ENCODE measurements at regions not wholly inside any gene's neighbourhood (a gene's known extent, or its start where the extent isn't known, plus 50 kb on each side); places are given as distances from the start of the nearest gene placed in this dataset.

GRCh38 chr13:104375614-104376013 is 1309.4 kb upstream of the SLC10A2 start:
- POLR2A ChIA-PET, result no interaction called here
- H3K27ac ChIP-seq (ENCODE audit: low read depth, low read length), result no peak overlapping the region
- H3K4me1 ChIP-seq (ENCODE audit: control insufficient read depth in 2 of 2, insufficient read depth in 2 of 2, low read length in 2 of 2), result no peaks in the 10 kb centered on the region
- no peak for ATAC-seq
- H3K4me3 Mint-ChIP-seq, result no peak overlapping the region
- no peak overlapping the region for H3K4me3 ChIP-seq (ENCODE audit: low read length)
- H3K4me1 Mint-ChIP-seq, result no peaks in the 10 kb centered on the region
- no peaks in the 10 kb centered on the region for H3K9me3 ChIP-seq (ENCODE audit: control insufficient read depth in 2 of 3, low read length in 3 of 3)
- intact Hi-C loops (cut with micrococcal nuclease), result no loop called here
- peaks cover 0 to 14% (median 3%) of the 10 kb centered on the region in 11 donors for H3K9me3 Mint-ChIP-seq
- H3K27ac Mint-ChIP-seq, result no peak overlapping the region
- H3K36me3 ChIP-seq (ENCODE audit: control insufficient read depth in 2 of 3, insufficient read depth in 3 of 3, low read length in 3 of 3), result no peaks in the 10 kb centered on the region
- no peaks in the 10 kb centered on the region for H3K27me3 Mint-ChIP-seq
- no peak for DNase-seq
- H3K36me3 Mint-ChIP-seq, result no peaks in the 10 kb centered on the region
- H3K27me3 ChIP-seq (ENCODE audit: control insufficient read depth in 2 of 2, insufficient read depth in 2 of 2, low read length in 2 of 2), result no peaks in the 10 kb centered on the region
- CTCF ChIA-PET, result no interaction called here

DNA sequence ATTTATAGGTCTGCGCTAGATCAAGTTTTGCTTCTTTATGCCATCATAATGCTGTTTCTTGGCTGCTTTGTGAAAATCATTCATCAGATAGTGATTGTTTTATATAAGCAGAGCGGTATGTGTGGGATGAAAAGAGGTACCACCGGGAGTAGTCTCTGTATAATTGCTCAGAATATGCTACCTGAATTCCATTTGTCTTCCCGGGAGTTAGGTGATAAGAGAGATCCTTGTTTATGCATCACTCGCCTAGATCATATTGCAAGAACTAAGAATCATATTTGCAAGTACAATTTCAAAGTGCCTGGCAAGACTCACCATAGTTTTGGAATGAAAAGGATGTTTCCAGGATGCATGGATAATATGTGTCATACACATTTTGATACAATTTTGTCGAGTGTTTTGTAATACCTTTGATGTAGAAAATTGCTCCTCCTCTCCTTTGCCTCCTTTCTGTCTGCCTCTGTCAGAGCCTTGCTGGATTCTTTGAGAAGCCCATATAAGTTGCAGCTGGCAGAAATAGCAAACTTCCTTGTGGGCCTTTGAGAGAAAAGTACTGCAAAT is 1306.0 kb upstream of the SLC10A2 start:
- Histone ChIP-seq H3K4me1 (ENCODE audit: control insufficient read depth in 2 of 2, insufficient read depth in 2 of 2, low read length in 2 of 2) (no peaks in the 10 kb centered on the region), H3K27me3 (ENCODE audit: control insufficient read depth in 2 of 2, insufficient read depth in 2 of 2, low read length in 2 of 2) (no peaks in the 10 kb centered on the region), H3K4me3 (ENCODE audit: low read length) (no peak overlapping the region), H3K36me3 (ENCODE audit: control insufficient read depth in 2 of 3, insufficient read depth in 3 of 3, low read length in 3 of 3) (no peaks in the 10 kb centered on the region), H3K9me3 (ENCODE audit: control insufficient read depth in 2 of 3, low read length in 3 of 3) (no peaks in the 10 kb centered on the region), H3K27ac (ENCODE audit: low read depth, low read length) (no peak overlapping the region)
- H3K36me3 Mint-ChIP-seq, result no peaks in the 10 kb centered on the region
- peaks cover 0 to 12% (median 0%) of the 10 kb centered on the region in 11 donors for H3K9me3 Mint-ChIP-seq
- no peaks in the 10 kb centered on the region for H3K27me3 Mint-ChIP-seq
- intact Hi-C loops (cut with micrococcal nuclease), result no loop called here
- ChIA-PET POLR2A (no interaction called here), CTCF (no interaction called here)
- DNase-seq (no peak), ATAC-seq (no peak)
- no peak overlapping the region for H3K27ac Mint-ChIP-seq
- no peaks in the 10 kb centered on the region for H3K4me1 Mint-ChIP-seq
- no peak overlapping the region for H3K4me3 Mint-ChIP-seq

- Mint-ChIP-seq H3K27ac (no peak overlapping the region), H3K9me3 (peaks cover 0 to 6% (median 0%) of the 10 kb centered on the region in 11 donors), H3K4me3 (no peak overlapping the region), H3K4me1 (no peaks in the 10 kb centered on the region), H3K36me3 (no peaks in the 10 kb centered on the region), H3K27me3 (no peaks in the 10 kb centered on the region)
- ATAC-seq, result no peak
- DNase-seq, result no peak
- Histone ChIP-seq H3K4me1 (ENCODE audit: control insufficient read depth in 2 of 2, insufficient read depth in 2 of 2, low read length in 2 of 2) (no peaks in the 10 kb centered on the region), H3K27me3 (ENCODE audit: control insufficient read depth in 2 of 2, insufficient read depth in 2 of 2, low read length in 2 of 2) (no peaks in the 10 kb centered on the region), H3K4me3 (ENCODE audit: low read length) (no peak overlapping the region), H3K9me3 (ENCODE audit: control insufficient read depth in 2 of 3, low read length in 3 of 3) (no peaks in the 10 kb centered on the region), H3K36me3 (ENCODE audit: control insufficient read depth in 2 of 3, insufficient read depth in 3 of 3, low read length in 3 of 3) (no peaks in the 10 kb centered on the region), H3K27ac (ENCODE audit: low read depth, low read length) (no peak overlapping the region)
- CTCF ChIA-PET, result no interaction called here
- POLR2A ChIA-PET, result no interaction called here
- intact Hi-C loops (cut with micrococcal nuclease), result no loop called here
Observed at GRCh38 chr13:104365430-104365829, 1299.2 kb upstream of the SLC10A2 start.

DNA sequence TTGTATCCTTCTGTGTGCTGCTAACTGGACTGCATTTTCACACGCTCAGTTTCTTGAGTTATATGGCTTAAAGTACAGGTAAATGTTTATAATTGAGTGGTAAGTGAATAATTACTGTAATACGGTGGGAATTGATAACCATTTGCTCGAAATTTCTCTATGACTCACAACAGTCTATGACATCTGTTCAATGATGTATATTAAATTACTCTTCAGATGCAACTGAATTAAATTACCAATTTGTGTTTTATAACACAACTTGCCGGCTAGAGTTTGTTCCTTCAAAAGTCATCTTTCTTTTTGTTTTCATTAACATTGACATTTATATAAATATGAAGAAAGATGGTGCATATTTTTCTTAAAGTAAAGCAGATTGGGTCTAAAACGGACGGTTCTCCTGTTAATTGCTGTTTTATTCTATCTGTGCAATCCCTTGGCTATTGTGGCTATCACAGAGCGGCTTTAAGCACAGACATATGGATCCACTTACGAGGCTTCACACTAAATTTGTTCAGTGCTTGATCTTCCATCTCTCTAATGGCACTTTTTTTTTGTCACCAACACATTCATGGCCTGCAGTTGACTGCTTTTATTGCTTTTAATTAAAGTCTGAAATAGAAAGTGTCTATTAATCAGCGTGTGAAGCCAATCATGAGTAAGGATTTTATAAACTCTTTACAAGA is 1291.6 kb upstream of the SLC10A2 start:
- H3K27me3 Mint-ChIP-seq, result no peaks in the 10 kb centered on the region
- Histone ChIP-seq H3K4me3 (ENCODE audit: low read length) (no peak overlapping the region), H3K36me3 (ENCODE audit: control insufficient read depth in 2 of 3, insufficient read depth in 3 of 3, low read length in 3 of 3) (no peaks in the 10 kb centered on the region), H3K27ac (ENCODE audit: low read depth, low read length) (no peak overlapping the region), H3K27me3 (ENCODE audit: control insufficient read depth in 2 of 2, insufficient read depth in 2 of 2, low read length in 2 of 2) (no peaks in the 10 kb centered on the region), H3K4me1 (ENCODE audit: control insufficient read depth in 2 of 2, insufficient read depth in 2 of 2, low read length in 2 of 2) (no peaks in the 10 kb centered on the region), H3K9me3 (ENCODE audit: control insufficient read depth in 2 of 3, low read length in 3 of 3) (no peaks in the 10 kb centered on the region)
- H3K9me3 Mint-ChIP-seq, result peaks cover 0 to 22% (median 3%) of the 10 kb centered on the region in 11 donors
- ChIA-PET CTCF (no interaction called here), POLR2A (no interaction called here)
- intact Hi-C loops (cut with micrococcal nuclease), result no loop called here
- no peaks in the 10 kb centered on the region for H3K36me3 Mint-ChIP-seq
- no peak overlapping the region for H3K27ac Mint-ChIP-seq
- DNase-seq (no peak), ATAC-seq (no peak)
- H3K4me1 Mint-ChIP-seq, result no peaks in the 10 kb centered on the region
- H3K4me3 Mint-ChIP-seq, result no peak overlapping the region

- Mint-ChIP-seq H3K4me1 (peaks cover 0 to 2% (median 0%) of the 10 kb centered on the region in 7 donors), H3K27ac (no peak overlapping the region), H3K27me3 (no peaks in the 10 kb centered on the region), H3K36me3 (no peaks in the 10 kb centered on the region), H3K4me3 (no peak overlapping the region), H3K9me3 (peaks cover 0 to 22% (median 3%) of the 10 kb centered on the region in 11 donors)
- Histone ChIP-seq H3K9me3 (ENCODE audit: control insufficient read depth in 2 of 3, low read length in 3 of 3) (no peaks in the 10 kb centered on the region), H3K27me3 (ENCODE audit: control insufficient read depth in 2 of 2, insufficient read depth in 2 of 2, low read length in 2 of 2) (no peaks in the 10 kb centered on the region), H3K36me3 (ENCODE audit: control insufficient read depth in 2 of 3, insufficient read depth in 3 of 3, low read length in 3 of 3) (no peaks in the 10 kb centered on the region), H3K4me1 (ENCODE audit: control insufficient read depth in 2 of 2, insufficient read depth in 2 of 2, low read length in 2 of 2) (no peaks in the 10 kb centered on the region), H3K27ac (ENCODE audit: low read depth, low read length) (no peak overlapping the region), H3K4me3 (ENCODE audit: low read length) (no peak overlapping the region)
- ATAC-seq, result no peak
- intact Hi-C loops (cut with micrococcal nuclease), result no loop called here
- DNase-seq, result no peak
- ChIA-PET CTCF (no interaction called here), POLR2A (no interaction called here)
Observed at GRCh38 chr13:104357174-104357573, 1291.0 kb upstream of the SLC10A2 start.

DNA sequence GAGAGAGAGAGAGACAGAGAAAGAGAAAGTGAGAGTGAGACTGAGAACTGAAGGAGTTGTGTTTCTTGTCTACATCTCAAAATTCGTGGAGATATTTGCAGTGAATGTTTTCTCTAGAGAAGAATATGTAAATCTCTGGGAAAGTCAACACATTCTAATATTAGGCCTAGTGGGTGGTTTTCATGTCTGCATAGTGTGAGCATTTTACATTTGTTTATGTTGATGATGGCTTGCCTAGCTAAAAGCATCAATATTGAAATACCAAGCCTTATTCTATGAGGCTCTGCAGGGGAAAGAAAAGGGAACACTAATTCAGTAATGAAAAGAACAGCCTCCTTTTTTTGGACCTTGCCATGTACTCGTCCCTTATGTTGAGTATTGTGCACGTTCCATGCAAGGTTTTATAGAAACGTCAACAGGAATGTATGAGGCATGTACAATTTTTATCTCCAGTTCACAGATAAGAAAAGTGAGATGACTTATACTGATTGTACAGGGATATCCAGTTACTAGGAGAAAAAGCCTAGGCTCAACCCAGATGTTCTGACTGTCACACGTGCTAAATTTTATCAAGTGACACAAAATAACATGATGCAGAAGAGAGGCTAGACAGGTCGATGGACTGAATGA is 1288.9 kb upstream of the SLC10A2 start:
- Mint-ChIP-seq H3K36me3 (no peaks in the 10 kb centered on the region), H3K4me3 (no peak overlapping the region), H3K27me3 (no peaks in the 10 kb centered on the region), H3K27ac (no peak overlapping the region), H3K9me3 (peaks cover 0 to 35% (median 5%) of the 10 kb centered on the region in 11 donors), H3K4me1 (peaks cover 0 to 2% (median 0%) of the 10 kb centered on the region in 7 donors)
- Histone ChIP-seq H3K27me3 (ENCODE audit: control insufficient read depth in 2 of 2, insufficient read depth in 2 of 2, low read length in 2 of 2) (no peaks in the 10 kb centered on the region), H3K9me3 (ENCODE audit: control insufficient read depth in 2 of 3, low read length in 3 of 3) (no peaks in the 10 kb centered on the region), H3K4me3 (ENCODE audit: low read length) (no peak overlapping the region), H3K27ac (ENCODE audit: low read depth, low read length) (no peak overlapping the region), H3K36me3 (ENCODE audit: control insufficient read depth in 2 of 3, insufficient read depth in 3 of 3, low read length in 3 of 3) (no peaks in the 10 kb centered on the region), H3K4me1 (ENCODE audit: control insufficient read depth in 2 of 2, insufficient read depth in 2 of 2, low read length in 2 of 2) (no peaks in the 10 kb centered on the region)
- CTCF ChIA-PET, result no interaction called here
- DNase-seq (no peak), ATAC-seq (no peak)
- POLR2A ChIA-PET, result no interaction called here
- intact Hi-C loops (cut with micrococcal nuclease), result no loop called here

DNA sequence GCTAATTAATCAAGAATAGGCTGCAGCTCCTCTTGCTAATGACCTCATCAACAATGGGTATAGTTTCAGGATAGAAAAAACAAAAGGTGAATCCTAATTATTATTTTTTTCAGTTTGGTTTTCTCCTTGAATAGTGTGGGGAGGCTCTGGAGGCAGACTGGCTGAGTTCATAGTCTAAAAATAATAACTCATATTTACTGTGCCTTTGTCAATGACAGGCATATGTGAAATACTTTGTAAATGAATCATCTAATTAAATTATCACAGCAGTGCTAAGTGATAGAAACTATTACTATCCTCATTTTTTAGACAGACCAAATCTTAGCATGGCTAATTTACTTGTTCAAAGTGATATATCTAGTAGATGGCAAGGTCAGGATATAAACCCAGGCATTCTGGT is 1261.0 kb upstream of the SLC10A2 start:
- H3K4me1 ChIP-seq (ENCODE audit: control insufficient read depth in 2 of 2, insufficient read depth in 2 of 2, low read length in 2 of 2), result no peaks in the 10 kb centered on the region

More for the DNA sequence above, 1261.0 kb upstream of the SLC10A2 start:
- ATAC-seq, result no peak
- Histone ChIP-seq H3K27ac (ENCODE audit: low read depth, low read length) (no peak overlapping the region), H3K27me3 (ENCODE audit: control insufficient read depth in 2 of 2, insufficient read depth in 2 of 2, low read length in 2 of 2) (no peaks in the 10 kb centered on the region), H3K36me3 (ENCODE audit: control insufficient read depth in 2 of 3, insufficient read depth in 3 of 3, low read length in 3 of 3) (no peaks in the 10 kb centered on the region), H3K4me3 (ENCODE audit: low read length) (no peak overlapping the region), H3K9me3 (ENCODE audit: control insufficient read depth in 2 of 3, low read length in 3 of 3) (no peaks in the 10 kb centered on the region)
- CTCF ChIA-PET, result no interaction called here
- H3K27me3 Mint-ChIP-seq, result no peaks in the 10 kb centered on the region
- no peak overlapping the region for H3K4me3 Mint-ChIP-seq
- no peaks in the 10 kb centered on the region for H3K4me1 Mint-ChIP-seq
- intact Hi-C loops (cut with micrococcal nuclease), result no loop called here
- no peak for DNase-seq
- H3K36me3 Mint-ChIP-seq, result no peaks in the 10 kb centered on the region
- POLR2A ChIA-PET, result no interaction called here
- no peak overlapping the region for H3K27ac Mint-ChIP-seq
- peaks cover 0 to 16% (median 3%) of the 10 kb centered on the region in 11 donors for H3K9me3 Mint-ChIP-seq
